ENCODE measurements at regions not wholly inside any gene's neighbourhood (a gene's known extent, or its start where the extent isn't known, plus 50 kb on each side); places are given as distances from the start of the nearest gene placed in this dataset.
"Not testable (repeated sequence)": the region's sequence is repeated elsewhere in the genome, so short reads cannot be mapped to it uniquely, and the experiment has no call there.

GRCh38 chr9:63979741-63980140, 1305.3 kb downstream of the FOXD4L5 start:
- TF ChIP-seq CTCF, POLR2A (IDR thresholded peaks at IDR 0.05): not testable (repeated sequence)
